Activated CD4-positive, CD25-positive, alpha-beta regulatory T cell treated with anti-CD3 and anti-CD28 coated beads, Interleukin-2, amount 50 U/mL, for 72 hours (primary cell): ENCODE measurements at regions not wholly inside any gene's neighbourhood (a gene's known extent, or its start where the extent isn't known, plus 50 kb on each side); places are given as distances from the start of the nearest gene placed in this dataset.
"Not testable (repeated sequence)": the region's sequence is repeated elsewhere in the genome, so short reads cannot be mapped to it uniquely, and the experiment has no call there.

ENCODE experiments used
- DNase-seq: peaks from one replicate; pipeline ENCODE4 v3.0.0; 2021

DNA sequence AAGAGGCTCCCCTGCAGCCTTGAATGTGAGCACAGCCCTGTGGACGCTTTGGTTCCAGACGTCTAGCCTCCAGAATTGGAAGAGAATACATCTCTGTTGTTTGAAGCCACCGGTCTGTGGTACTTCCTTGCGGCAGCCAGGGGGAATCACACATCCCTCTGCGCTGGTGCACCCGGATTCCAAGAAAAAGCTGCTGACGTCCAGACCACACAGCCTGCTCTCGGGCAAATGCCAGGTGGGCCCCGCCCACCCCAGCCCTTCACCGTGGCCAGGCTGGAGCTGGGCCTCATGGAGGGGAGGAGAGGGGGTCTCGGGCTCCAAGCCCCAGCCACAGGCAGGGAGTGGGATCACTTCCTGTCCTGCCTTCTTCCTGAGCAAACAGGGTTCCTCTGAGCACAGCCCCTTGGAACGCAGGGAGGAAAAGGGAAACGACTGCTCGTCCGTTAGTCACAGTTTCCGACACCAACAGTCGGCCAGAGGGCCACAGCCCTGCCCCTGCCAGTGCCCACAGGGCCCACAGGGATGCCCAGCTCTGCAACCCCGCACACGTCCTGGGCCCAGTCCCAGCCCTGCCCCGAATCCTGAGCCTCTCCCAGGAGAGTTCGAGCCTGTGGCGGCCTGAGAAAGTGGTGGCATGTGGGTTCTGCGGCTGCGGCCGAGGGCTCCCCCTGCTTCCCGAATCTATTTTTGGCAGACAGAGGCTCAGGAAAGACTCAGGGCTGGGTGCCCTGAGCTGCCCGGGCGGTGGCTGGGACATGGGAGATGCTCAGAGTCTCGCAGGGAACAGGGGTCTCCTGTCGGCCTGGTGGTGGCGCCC, 85.3 kb downstream of the RFLNA start:
- DNase-seq: no peak

DNA sequence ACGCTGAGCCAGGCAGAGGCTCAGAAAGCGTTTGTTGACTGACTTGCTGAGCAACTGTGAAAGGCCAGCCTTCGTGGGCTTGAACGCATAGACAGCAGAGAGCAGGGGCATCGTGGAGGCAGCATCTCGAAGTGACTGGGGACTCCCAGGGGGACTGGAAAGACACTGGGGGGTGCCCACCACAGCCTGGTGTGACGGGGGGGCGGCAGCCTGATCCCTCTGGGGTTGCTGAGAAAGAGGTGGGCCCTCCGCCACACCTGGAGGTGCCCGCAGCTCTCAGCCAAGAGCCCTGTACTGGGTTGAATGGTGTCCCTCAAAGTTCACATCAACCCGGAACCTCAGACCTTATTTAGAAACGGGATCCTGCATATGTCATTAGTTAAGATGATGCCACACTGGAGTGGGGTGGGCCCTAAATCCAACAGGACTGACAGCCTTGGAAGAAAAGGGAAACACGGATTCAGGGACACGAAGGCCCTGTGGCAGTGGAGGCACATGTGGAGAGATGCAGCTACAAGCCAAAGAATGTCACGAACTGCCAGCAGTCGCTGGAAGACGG, 84.6 kb downstream of the RFLNA start:
- no peak for DNase-seq

- DNase-seq: no peak
Observed at GRCh38 chr12:124378926-124379325, 84.0 kb downstream of the RFLNA start.

- DNase-seq: no peak
Observed at GRCh38 chr12:124377981-124378509, 83.2 kb downstream of the RFLNA start.

DNA sequence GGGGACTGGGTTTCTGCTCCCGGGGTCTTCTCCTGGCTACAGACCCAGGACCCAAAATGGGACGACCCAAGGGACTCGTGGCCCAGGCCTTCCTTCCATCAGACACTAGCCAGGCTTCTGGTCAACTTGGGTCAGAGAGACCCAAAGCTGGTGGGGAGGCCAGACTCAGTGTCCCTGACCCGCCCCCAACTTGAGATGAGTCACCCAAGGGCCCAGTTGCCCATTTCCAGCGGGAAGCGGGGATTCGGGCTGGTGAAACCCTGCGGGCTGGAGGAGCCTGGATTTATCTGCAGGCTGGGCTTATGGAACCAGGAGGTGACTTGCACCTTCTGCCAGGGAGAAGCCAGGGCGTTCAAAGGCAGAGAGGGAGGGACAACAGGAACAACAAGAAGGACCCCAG, 81.5 kb downstream of the RFLNA start:
- DNase-seq: no peak

- DNase-seq: no peak
Observed at GRCh38 chr12:124375789-124376175, 80.9 kb downstream of the RFLNA start.

DNA sequence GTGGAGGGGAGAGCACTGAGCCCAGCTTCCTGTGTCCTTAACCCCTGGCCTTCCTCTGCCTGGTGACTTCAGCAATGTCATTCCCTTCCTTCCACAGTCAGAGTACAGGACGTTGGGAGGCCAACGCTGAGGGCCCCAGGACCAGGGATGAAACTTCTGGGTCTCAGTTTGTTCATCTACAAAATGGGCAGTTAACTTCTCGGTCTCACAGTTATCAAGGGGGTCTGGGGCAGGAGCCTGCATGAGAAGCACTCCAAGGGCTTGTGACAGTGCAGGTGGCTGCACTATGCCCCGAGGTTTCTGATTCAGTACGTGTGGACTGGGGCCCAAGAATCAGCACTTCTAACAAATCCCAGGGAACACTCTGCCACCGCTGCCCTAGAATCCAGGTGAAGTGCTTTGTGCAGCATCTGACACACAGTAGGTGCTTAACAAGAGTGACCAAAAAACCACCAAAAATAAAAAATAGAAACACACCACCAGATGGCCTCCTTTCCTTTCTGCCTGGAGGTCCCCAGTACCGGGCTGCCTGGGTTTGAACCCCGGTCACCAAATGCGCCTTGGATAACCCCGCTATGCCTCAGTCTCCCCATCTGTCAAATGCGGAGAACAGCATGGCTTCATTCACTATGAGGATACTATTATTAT, 80.4 kb downstream of the RFLNA start:
- no peak for DNase-seq

- DNase-seq: no peak
Observed at GRCh38 chr12:124374567-124374966, 79.7 kb downstream of the RFLNA start.

- DNase-seq: no peak
Observed at GRCh38 chr12:124374147-124374546, 79.3 kb downstream of the RFLNA start.

DNA sequence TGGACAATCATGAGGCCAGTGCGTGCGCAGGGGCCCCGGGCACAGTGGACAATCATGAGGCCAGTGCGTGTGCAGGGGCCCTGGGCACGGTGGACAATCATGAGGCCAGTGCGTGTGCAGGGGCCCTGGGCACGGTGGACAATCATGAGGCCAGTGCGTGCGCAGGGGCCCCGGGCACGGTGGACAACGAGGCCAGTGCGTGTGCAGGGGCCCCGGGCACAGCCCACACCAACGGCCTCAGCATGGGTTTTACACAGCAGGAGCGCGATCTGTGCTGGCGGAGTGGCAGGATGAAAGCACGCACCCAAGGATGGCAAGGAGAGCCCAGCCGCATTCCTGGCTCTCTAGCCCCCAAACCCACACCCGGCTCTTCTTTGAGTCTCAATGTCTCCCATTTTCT, 78.8 kb downstream of the RFLNA start:
- DNase-seq: not testable (repeated sequence)

DNA sequence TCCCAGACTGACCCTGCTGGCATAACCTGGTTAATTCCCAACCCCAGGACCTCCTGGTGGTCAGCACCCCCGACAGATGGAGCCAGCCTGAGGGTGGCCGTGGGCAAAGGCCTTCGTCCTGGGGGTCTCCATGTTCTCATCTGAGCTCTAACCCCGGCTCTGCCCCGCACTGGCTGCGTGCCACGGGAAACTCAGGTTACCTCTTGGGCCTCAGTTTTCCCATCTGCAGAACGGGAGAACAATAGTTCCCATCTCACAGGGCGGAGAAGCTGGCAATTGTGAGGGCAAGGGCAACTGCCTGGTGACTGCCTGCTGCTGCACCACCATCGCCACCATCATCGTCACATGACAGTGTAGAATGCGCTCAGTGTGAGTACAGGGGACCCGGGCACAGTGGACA, 77.9 kb downstream of the RFLNA start:
- no peak for DNase-seq

DNA sequence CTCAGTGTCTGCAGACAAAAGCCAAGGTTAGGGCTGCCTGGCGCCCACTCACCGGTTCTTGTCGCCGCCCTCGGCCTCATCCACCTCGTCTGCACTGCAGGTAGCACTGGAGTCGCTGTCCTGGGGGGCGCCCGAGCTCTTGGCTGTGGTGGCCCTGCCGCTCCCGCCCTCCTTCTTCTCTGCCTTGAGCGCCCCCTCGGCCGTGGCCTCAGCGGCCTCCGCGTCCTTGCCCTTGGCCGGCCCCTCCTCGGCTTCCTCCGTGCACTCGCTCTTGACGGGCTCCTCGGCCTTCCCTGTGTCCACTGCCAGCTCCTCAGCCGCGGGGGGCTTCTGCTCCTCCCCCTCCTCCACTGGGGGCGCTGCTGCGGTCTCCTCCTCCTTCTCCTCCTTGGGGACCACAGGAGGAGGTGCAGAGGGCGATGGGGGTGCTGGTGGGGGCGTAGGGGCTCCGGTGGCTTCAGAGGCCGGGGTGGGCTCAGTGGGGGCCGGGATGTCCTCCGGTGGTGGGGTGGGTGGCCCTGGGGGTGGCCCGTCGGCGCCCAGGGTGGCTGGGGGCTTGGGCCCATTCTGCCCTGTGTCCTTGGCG, 77.2 kb downstream of the RFLNA start:
- no peak for DNase-seq

DNA sequence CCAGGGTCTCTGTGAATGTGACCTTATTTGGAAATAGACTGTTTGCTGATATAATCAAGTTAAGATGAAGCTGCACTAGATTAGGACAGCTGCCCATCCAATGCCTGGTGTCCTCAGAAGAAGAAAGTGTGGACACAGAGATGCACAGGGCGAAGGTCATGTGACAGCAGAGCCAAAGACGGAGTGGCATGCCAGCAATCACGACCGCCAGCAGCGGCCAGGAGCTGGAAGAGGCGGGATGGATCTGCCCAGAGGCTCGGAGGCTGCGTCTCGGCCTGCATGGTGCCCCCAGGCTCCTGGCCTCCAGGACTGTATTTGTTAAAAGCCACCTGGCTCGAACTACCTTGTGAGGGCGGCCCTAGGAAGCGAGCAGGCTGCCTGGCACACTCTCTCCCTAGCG, 76.5 kb downstream of the RFLNA start:
- no peak for DNase-seq

DNA sequence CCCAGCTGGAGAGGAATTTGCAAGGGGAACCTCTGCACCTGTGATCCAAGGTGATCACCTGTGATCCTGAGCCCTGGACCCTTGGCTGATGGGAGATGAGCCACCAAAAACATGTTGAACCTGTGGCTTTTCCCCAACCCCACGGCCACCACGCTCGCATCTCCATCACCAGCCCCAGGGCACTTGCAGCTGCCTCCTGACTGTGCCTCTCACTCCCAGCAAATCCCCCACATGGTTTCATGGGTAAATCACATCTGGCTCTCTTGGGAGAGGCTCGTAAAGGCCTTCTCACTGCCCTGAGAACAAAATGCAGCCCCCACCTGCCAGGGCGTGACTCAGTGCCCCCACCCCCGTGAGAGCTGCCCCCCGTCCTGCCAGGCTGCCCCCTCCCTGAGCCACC, 76.0 kb downstream of the RFLNA start:
- no peak for DNase-seq

DNA sequence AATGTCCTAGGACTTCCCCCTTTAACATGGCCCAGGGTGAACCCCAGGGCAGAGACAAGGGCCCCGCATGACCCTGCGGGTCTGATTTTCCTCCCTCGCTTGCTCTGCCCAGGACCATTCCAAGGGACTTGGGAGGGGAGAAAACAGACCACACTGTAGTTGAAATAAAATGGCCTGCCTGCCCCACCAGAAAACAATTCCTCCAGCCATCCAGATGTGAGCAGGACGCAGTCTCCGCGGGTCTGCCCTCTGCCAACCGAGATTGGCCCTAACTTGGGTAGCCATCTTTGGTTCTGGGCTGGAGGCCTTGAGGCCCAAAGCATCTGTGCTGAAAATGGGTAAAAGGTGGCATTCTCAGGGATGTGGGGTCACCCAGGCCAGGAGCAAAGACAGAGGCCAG, 75.5 kb downstream of the RFLNA start:
- no peak for DNase-seq

DNA sequence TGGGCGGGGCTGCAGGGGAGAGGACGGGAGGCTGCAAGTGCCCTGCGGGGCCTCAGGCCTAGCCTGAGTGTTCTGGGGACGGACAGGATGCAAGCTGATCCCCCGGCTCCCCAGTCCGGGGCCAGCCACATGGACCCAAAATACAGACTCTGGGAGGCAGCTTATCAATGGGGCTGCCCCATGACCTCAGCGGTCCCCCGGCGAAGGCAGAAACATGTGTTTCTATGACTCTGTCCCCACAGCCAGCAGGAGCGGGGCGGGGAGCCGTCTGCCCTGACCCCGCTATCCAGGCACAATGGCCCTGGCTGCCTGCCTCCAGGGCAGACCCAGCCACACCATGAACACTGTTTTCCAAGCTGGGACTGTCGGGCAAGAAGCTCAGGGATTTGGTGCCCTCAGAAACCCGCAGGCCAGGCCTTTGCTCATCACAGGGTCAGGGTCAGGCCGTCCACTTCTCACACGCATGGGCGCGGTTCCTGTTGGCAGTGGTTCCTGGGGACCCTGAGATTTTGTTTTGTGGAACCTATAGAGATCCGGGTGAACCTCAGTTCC, 75.0 kb downstream of the RFLNA start:
- no peak for DNase-seq

GRCh38 chr12:124369055-124369826, 74.3 kb downstream of the RFLNA start:
- no peak for DNase-seq

DNA sequence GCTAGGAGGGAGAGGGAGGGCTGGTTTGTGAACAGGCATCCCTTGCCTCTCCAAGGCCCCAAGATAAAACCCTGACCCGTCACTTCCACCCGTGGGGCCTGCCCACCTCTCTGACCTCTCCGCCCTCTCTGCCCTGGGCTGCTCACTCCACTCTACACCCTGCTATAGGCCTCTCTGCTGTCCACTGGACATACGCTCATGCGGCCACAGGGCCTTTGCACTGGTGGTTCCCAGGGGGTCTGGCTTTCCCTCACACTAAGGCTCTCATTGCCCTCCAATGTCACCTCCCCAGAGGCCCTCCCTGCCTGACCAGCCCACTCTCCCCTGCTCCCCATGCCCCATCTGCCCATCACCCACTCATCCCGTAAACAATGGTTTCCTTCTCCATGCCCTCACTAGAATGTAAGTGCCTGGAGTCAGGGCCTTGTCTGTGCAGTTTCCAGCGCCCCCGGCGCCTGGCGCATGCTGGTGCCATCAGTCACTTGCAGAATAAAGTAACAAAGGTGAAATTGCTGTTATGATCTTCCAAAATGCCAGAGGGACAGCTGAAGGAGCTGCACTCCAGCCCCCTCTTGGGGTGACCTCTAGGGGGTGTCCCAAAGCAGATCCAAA, 73.6 kb downstream of the RFLNA start:
- DNase-seq: no peak

DNA sequence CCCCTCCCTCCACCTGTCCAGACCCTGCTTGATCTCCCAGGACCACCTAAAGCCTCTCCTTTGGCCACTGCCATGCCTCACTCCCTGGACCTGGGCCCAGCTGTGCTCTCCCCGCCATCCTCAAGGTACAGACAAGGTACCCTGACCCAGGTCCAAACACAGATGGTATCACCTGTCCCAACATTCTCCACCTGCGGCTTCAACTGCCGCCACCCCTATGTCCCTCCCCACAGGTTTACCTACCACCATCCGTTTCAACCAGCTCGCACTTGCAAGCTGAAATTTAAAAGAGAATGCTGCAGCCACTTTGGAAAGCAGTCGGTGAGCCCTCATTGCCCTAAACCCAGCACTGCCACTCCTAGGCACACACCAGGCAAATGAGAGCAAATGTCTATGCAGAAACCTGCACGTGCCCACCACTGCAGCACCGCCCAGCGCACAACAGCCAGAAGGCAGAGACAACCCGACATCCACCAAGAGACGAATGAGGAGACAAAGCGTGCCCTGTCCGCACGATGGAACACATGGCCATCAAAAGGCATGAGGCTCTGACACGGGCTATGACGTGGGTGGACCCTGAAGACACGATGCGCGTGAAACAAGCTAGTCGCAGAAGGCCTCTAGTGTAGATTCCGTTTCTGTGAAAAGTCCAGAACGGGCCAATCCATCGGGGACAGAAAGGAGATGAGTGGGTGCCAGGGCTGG, 71.0 kb downstream of the RFLNA start:
- DNase-seq: no peak
